Stimulated activated naive B cell treated with anti-CD40 and anti-IgM and Interleukin-4, amounts not matched to agents 10 μg/mL and 1 μg/mL and 100 μg/mL, for 72 hours (primary cell): ENCODE measurements at regions not wholly inside any gene's neighbourhood (a gene's known extent, or its start where the extent isn't known, plus 50 kb on each side); places are given as distances from the start of the nearest gene placed in this dataset.
"Not testable (repeated sequence)": the region's sequence is repeated elsewhere in the genome, so short reads cannot be mapped to it uniquely, and the experiment has no call there.

Source experiments
- ATAC-seq, 2 donors: fragments of 150-1000 bp; cut with Tn5 transposase; replicated peaks; 2 replicates each; pipeline ENCODE4 v1.10.0; 2021; ENCODE audit warnings: moderate library complexity in 1 of 2
- DNase-seq: peaks from one replicate; pipeline ENCODE4 v3.0.0; 2021
- H3K27ac Mint-ChIP-seq: one replicate; pipeline ENCODE4 v1.8.0; 2022; ENCODE audit warnings: mild to moderate bottlenecking, mixed read lengths
- H3K27me3 Mint-ChIP-seq, 2 donors: one replicate each; pipeline ENCODE4 v1.8.0; 2022; ENCODE audit warnings: mixed read lengths in 2 of 2
- H3K36me3 Mint-ChIP-seq, 2 donors: one replicate each; pipeline ENCODE4 v1.8.0; 2022; ENCODE audit warnings: mixed read lengths in 2 of 2, mild to moderate bottlenecking in 1 of 2
- H3K4me1 Mint-ChIP-seq, 2 donors: one replicate each; pipeline ENCODE4 v1.8.0; 2022; ENCODE audit warnings: mixed read lengths in 2 of 2, mild to moderate bottlenecking in 1 of 2
- H3K4me3 Mint-ChIP-seq, 2 donors: one replicate each; pipeline ENCODE4 v1.8.0; 2022; ENCODE audit warnings: mild to moderate bottlenecking in 2 of 2, mixed read lengths in 2 of 2, moderate library complexity in 1 of 2
- H3K9me3 Mint-ChIP-seq, 2 donors: one replicate each; pipeline ENCODE4 v1.8.0; 2022; ENCODE audit warnings: mixed read lengths in 2 of 2, mild to moderate bottlenecking in 1 of 2

- H3K27ac Mint-ChIP-seq, result no peak overlapping the region
- peaks cover 0 to 18% of the 10 kb centered on the region in 2 donors for H3K27me3 Mint-ChIP-seq
- ATAC-seq (no peak), DNase-seq (no peak)
- no peaks in the 10 kb centered on the region for H3K4me1 Mint-ChIP-seq
- no peak overlapping the region for H3K4me3 Mint-ChIP-seq
- no peaks in the 10 kb centered on the region for H3K36me3 Mint-ChIP-seq
- H3K9me3 Mint-ChIP-seq, result peaks cover 0 to 1% of the 10 kb centered on the region in 2 donors
Observed at GRCh38 chr4:169859366-169860216, 101.8 kb upstream of the HPF1 start.

- DNase-seq (no peak), ATAC-seq (no peak)
- Mint-ChIP-seq H3K36me3 (no peaks in the 10 kb centered on the region), H3K9me3 (peaks cover 0 to 1% of the 10 kb centered on the region in 2 donors), H3K27me3 (peaks cover 17 to 25% of the 10 kb centered on the region in 2 donors), H3K4me1 (no peaks in the 10 kb centered on the region), H3K4me3 (no peak overlapping the region), H3K27ac (no peak overlapping the region)
Observed at GRCh38 chr4:169854090-169854489, 96.3 kb upstream of the HPF1 start.

GRCh38 chr4:169852481-169852880, 94.7 kb upstream of the HPF1 start:
- H3K4me3 Mint-ChIP-seq, result no peak overlapping the region
- H3K36me3 Mint-ChIP-seq, result no peaks in the 10 kb centered on the region
- no peak for ATAC-seq
- H3K4me1 Mint-ChIP-seq, result no peaks in the 10 kb centered on the region
- peaks cover 21 to 25% of the 10 kb centered on the region in 2 donors for H3K27me3 Mint-ChIP-seq
- H3K27ac Mint-ChIP-seq, result no peak overlapping the region
- no peak for DNase-seq
- H3K9me3 Mint-ChIP-seq, result peaks cover 0 to 1% of the 10 kb centered on the region in 2 donors

- DNase-seq (no peak), ATAC-seq (no peak)
- Mint-ChIP-seq H3K27me3 (peaks cover 21 to 25% of the 10 kb centered on the region in 2 donors), H3K27ac (no peak overlapping the region), H3K9me3 (peaks cover 0 to 1% of the 10 kb centered on the region in 2 donors), H3K4me1 (no peaks in the 10 kb centered on the region), H3K4me3 (no peak overlapping the region), H3K36me3 (no peaks in the 10 kb centered on the region)
Observed at GRCh38 chr4:169851750-169852149, 94.0 kb upstream of the HPF1 start.

- Mint-ChIP-seq H3K9me3 (no peaks in the 10 kb centered on the region), H3K4me3 (no peak overlapping the region), H3K27ac (no peak overlapping the region), H3K36me3 (no peaks in the 10 kb centered on the region), H3K4me1 (no peaks in the 10 kb centered on the region), H3K27me3 (peaks cover 13 to 25% of the 10 kb centered on the region in 2 donors)
- DNase-seq (no peak), ATAC-seq (no peak)
Observed at GRCh38 chr4:169849456-169849855, 91.7 kb upstream of the HPF1 start.

GRCh38 chr4:169848018-169848417, 90.3 kb upstream of the HPF1 start:
- DNase-seq (no peak), ATAC-seq (no peak)
- Mint-ChIP-seq H3K27ac (no peak overlapping the region), H3K4me3 (no peak overlapping the region), H3K4me1 (no peaks in the 10 kb centered on the region), H3K9me3 (no peaks in the 10 kb centered on the region), H3K36me3 (no peaks in the 10 kb centered on the region), H3K27me3 (peaks cover 13 to 24% of the 10 kb centered on the region in 2 donors)

GRCh38 chr4:169847171-169847570, 89.4 kb upstream of the HPF1 start:
- Mint-ChIP-seq H3K4me1 (no peaks in the 10 kb centered on the region), H3K27me3 (peaks cover 6 to 18% of the 10 kb centered on the region in 2 donors), H3K36me3 (no peaks in the 10 kb centered on the region), H3K4me3 (no peak overlapping the region), H3K9me3 (no peaks in the 10 kb centered on the region), H3K27ac (no peak overlapping the region)
- no peak for DNase-seq
- ATAC-seq, result no peak

GRCh38 chr4:169846396-169846795, 88.7 kb upstream of the HPF1 start:
- no peak for ATAC-seq
- no peaks in the 10 kb centered on the region for H3K36me3 Mint-ChIP-seq
- no peaks in the 10 kb centered on the region for H3K9me3 Mint-ChIP-seq
- H3K4me3 Mint-ChIP-seq, result no peak overlapping the region
- H3K27me3 Mint-ChIP-seq, result peaks cover 6 to 17% of the 10 kb centered on the region in 2 donors
- DNase-seq, result no peak
- peak overlapping the region; percentile 5 for H3K27ac Mint-ChIP-seq
- no peaks in the 10 kb centered on the region for H3K4me1 Mint-ChIP-seq

- peaks cover 6 to 11% of the 10 kb centered on the region in 2 donors for H3K27me3 Mint-ChIP-seq
- peaks cover 2 to 4% of the 10 kb centered on the region in 2 donors for H3K9me3 Mint-ChIP-seq
- H3K27ac Mint-ChIP-seq, result no peak overlapping the region
- H3K4me1 Mint-ChIP-seq, result no peaks in the 10 kb centered on the region
- no peak for DNase-seq
- ATAC-seq, result no peak
- H3K36me3 Mint-ChIP-seq, result no peaks in the 10 kb centered on the region
- H3K4me3 Mint-ChIP-seq, result no peak overlapping the region
Observed at GRCh38 chr4:169841776-169842175, 84.0 kb upstream of the HPF1 start.

- H3K4me1 Mint-ChIP-seq, result no peaks in the 10 kb centered on the region
- no peak overlapping the region for H3K27ac Mint-ChIP-seq
- DNase-seq (no peak), ATAC-seq (no peak)
- no peaks in the 10 kb centered on the region for H3K36me3 Mint-ChIP-seq
- H3K4me3 Mint-ChIP-seq, result no peak overlapping the region
- H3K9me3 Mint-ChIP-seq, result peaks cover 2 to 4% of the 10 kb centered on the region in 2 donors
- peaks cover 6 to 7% of the 10 kb centered on the region in 2 donors for H3K27me3 Mint-ChIP-seq
Observed at GRCh38 chr4:169840554-169840953, 82.8 kb upstream of the HPF1 start.

- not testable (repeated sequence) for H3K4me1 Mint-ChIP-seq, H3K36me3 Mint-ChIP-seq, H3K4me3 Mint-ChIP-seq, DNase-seq, H3K9me3 Mint-ChIP-seq, H3K27ac Mint-ChIP-seq, ATAC-seq
- H3K27me3 Mint-ChIP-seq, result peaks cover 3 to 24% of the 10 kb centered on the region in 2 donors
Observed at GRCh38 chr4:169828329-169828728, 70.6 kb upstream of the HPF1 start.

GRCh38 chr4:169826634-169827187, 69.0 kb upstream of the HPF1 start:
- H3K4me3 Mint-ChIP-seq, result no peak overlapping the region
- H3K27me3 Mint-ChIP-seq, result peaks cover 3 to 24% of the 10 kb centered on the region in 2 donors
- H3K27ac Mint-ChIP-seq, result no peak overlapping the region
- peaks cover 0 to under 1% of the 10 kb centered on the region in 2 donors for H3K9me3 Mint-ChIP-seq
- ATAC-seq (no peak), DNase-seq (no peak)
- H3K4me1 Mint-ChIP-seq, result no peaks in the 10 kb centered on the region
- H3K36me3 Mint-ChIP-seq, result no peaks in the 10 kb centered on the region

- no peak overlapping the region for H3K4me3 Mint-ChIP-seq
- no peak for ATAC-seq
- H3K4me1 Mint-ChIP-seq, result peaks cover 2 to 3% of the 10 kb centered on the region in 2 donors
- no peaks in the 10 kb centered on the region for H3K9me3 Mint-ChIP-seq
- peaks cover 3 to 7% of the 10 kb centered on the region in 2 donors for H3K27me3 Mint-ChIP-seq
- no peaks in the 10 kb centered on the region for H3K36me3 Mint-ChIP-seq
- no peak for DNase-seq
- no peak overlapping the region for H3K27ac Mint-ChIP-seq
Observed at GRCh38 chr4:169823685-169824084, 65.9 kb upstream of the HPF1 start.

- Mint-ChIP-seq H3K4me1 (peaks cover 8 to 21% of the 10 kb centered on the region in 2 donors), H3K36me3 (no peaks in the 10 kb centered on the region), H3K27me3 (peaks cover 0 to under 1% of the 10 kb centered on the region in 2 donors), H3K4me3 (no peak overlapping the region), H3K27ac (no peak overlapping the region), H3K9me3 (no peaks in the 10 kb centered on the region)
- DNase-seq (no peak), ATAC-seq (no peak)
Observed at GRCh38 chr4:169821402-169821801, 63.7 kb upstream of the HPF1 start.
